ENCODE measurements at regions not wholly inside any gene's neighbourhood (a gene's known extent, or its start where the extent isn't known, plus 50 kb on each side); places are given as distances from the start of the nearest gene placed in this dataset.

- intact Hi-C loops (cut with DNase I; ENCODE audit: low total_unique reads), result no loop called here
- Histone ChIP-seq H3K4me1 (no peaks in the 10 kb centered on the region), H3K36me3 (no peaks in the 10 kb centered on the region), H3K9me3 (no peaks in the 10 kb centered on the region), H3K27me3 (no peaks in the 10 kb centered on the region), H3K4me3 (no peak overlapping the region), H3K27ac (no peak overlapping the region)
- DNase-seq, result no peak
- TF ChIP-seq CTCF (IDR thresholded peaks at IDR 0.05), result no peak
Observed at GRCh38 chrY:15559169-15559568, 1034.8 kb downstream of the NLGN4Y start.

GRCh38 chrY:15560840-15561239, 1036.5 kb downstream of the NLGN4Y start:
- H3K27me3 ChIP-seq, result no peaks in the 10 kb centered on the region

DNA sequence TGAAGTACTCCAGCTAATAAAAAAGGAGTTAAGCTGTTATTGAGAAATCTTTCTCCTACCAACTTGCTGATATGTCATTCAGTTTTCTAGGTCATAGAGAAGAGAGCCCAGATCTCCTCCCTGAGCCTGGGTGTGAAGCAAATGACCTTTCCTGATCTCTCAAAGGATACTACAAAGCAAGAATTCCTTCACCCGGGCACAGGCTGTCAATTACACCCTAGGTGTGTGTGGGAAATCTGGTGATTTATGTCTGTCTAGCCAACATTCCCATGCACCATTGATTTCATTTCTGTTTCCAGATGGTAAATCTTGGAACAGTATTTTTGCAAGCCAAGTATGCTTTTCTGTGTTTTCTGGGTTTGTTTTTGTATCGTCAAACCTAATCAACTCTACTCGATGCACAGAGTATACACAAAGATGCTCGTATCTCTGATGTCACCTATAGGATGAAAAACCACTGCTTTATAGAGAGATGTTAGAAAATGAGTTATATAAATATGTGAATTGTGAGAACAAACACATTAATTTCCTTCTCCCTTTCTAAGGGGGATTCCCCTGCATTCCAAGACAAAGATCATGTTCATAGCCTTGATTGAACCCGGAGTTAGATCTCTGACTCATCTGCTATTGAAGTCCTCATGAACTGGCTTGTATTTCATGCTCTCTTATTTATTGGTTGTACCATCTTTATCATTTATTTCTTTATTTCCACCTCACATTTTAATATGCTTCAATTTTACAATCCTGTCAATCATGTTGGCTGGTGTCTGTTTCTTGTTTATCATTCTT, 1037.4 kb downstream of the NLGN4Y start:
- no peak for TF ChIP-seq CTCF (IDR thresholded peaks at IDR 0.05)
- Histone ChIP-seq H3K4me3 (no peak overlapping the region), H3K27ac (no peak overlapping the region), H3K36me3 (no peaks in the 10 kb centered on the region), H3K9me3 (no peaks in the 10 kb centered on the region), H3K27me3 (no peaks in the 10 kb centered on the region), H3K4me1 (no peaks in the 10 kb centered on the region)
- intact Hi-C loops (cut with DNase I; ENCODE audit: low total_unique reads), result no loop called here
- no peak for DNase-seq

More at GRCh38 chrY:15560840-15561239, 1036.5 kb downstream of the NLGN4Y start:
- intact Hi-C loops (cut with DNase I; ENCODE audit: low total_unique reads), result no loop called here
- Histone ChIP-seq H3K36me3 (no peaks in the 10 kb centered on the region), H3K4me1 (no peaks in the 10 kb centered on the region), H3K9me3 (no peaks in the 10 kb centered on the region), H3K4me3 (no peak overlapping the region), H3K27ac (no peak overlapping the region)
- no peak for TF ChIP-seq CTCF (IDR thresholded peaks at IDR 0.05)
- DNase-seq, result no peak

DNA sequence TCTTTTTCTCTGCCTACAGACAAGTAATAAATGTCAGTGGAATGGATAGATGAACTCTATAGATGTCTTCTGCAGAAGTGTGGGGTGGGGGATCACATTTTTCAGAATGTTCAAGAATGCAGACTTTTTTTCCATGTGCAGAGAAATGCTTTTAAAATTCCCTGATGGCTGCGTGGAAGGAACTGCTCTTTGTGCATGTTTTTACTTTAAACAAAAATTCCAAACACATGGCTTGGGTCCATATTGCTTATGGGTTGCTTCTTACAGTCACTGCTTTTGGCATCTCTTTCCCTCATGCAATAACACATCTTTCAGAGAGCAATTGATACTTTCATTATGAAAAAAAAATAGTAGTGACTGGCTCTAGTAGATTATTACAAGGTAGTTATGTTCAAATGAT, 1053.6 kb downstream of the NLGN4Y start:
- no peak for TF ChIP-seq CTCF (IDR thresholded peaks at IDR 0.05)
- no peak overlapping the region for H3K4me3 ChIP-seq
- no peak overlapping the region for H3K27ac ChIP-seq
- intact Hi-C loops (cut with DNase I; ENCODE audit: low total_unique reads), result no loop called here
- H3K4me1 ChIP-seq, result peaks cover 0 to 13% (median 0%) of the 10 kb centered on the region in 4 donors
- no peak for DNase-seq
- H3K36me3 ChIP-seq, result no peaks in the 10 kb centered on the region
- H3K9me3 ChIP-seq, result no peaks in the 10 kb centered on the region
- H3K27me3 ChIP-seq, result no peaks in the 10 kb centered on the region

GRCh38 chrY:15578761-15579160, 1054.4 kb downstream of the NLGN4Y start:
- Histone ChIP-seq H3K27ac (no peak overlapping the region), H3K9me3 (no peaks in the 10 kb centered on the region), H3K36me3 (no peaks in the 10 kb centered on the region), H3K4me1 (peaks cover 0 to 13% (median 0%) of the 10 kb centered on the region in 4 donors), H3K27me3 (no peaks in the 10 kb centered on the region), H3K4me3 (no peak overlapping the region)
- intact Hi-C loops (cut with DNase I; ENCODE audit: low total_unique reads), result no loop called here
- TF ChIP-seq CTCF (IDR thresholded peaks at IDR 0.05), result no peak
- DNase-seq, result no peak

Measured in tibial artery (tissue), 4 donors.